NB4 (cell line): ENCODE measurements at regions not wholly inside any gene's neighbourhood (a gene's known extent, or its start where the extent isn't known, plus 50 kb on each side); places are given as distances from the start of the nearest gene placed in this dataset.

Experiments
- CTCF ChIP-seq: IDR thresholded peaks from one replicate; pipeline ENCODE4 v1.5.1; 2012; ENCODE audit warnings: low read depth, low read length
- MYC ChIP-seq: IDR thresholded peaks from 2 replicates; pipeline ENCODE4 v1.6.1; 2011; ENCODE audit warnings: low read depth, low read length

GRCh38 chr6:109314313-109314712, 68.0 kb downstream of the CD164 start:
- no peak for TF ChIP-seq CTCF
- no peak for TF ChIP-seq MYC
